K562 (cell line): ENCODE measurements at regions not wholly inside any gene's neighbourhood (a gene's known extent, or its start where the extent isn't known, plus 50 kb on each side); places are given as distances from the start of the nearest gene placed in this dataset.

Source experiments
- EP300 ChIP-seq: IDR thresholded peaks from 2 replicates; pipeline ENCODE4 v1.6.1; 2012; ENCODE audit warnings: low read length, improper control_type of control experiment
- KAT2B ChIP-seq: IDR thresholded peaks from one replicate; pipeline ENCODE4 v1.6.1; 2012; ENCODE audit warnings: low read depth, mild to moderate bottlenecking, control low read depth, inconsistent platforms, low read length, moderate library complexity
- PCBP1 ChIP-seq: fragments of 200-400 bp; formaldehyde crosslinking; IDR thresholded peaks from 2 replicates; pipeline ENCODE4 v1.6.1; 2018; ENCODE audit warnings: mild to moderate bottlenecking, low read depth, low read length; ENCODE audit not compliant: poor library complexity, severe bottlenecking
- RBM39 ChIP-seq: fragments of 200-400 bp; formaldehyde crosslinking; optimal IDR thresholded peaks from 2 replicates; pipeline ENCODE3; 2018; ENCODE audit warnings: low read depth, low read length
- SMC3 ChIP-seq: conservative IDR thresholded peaks from 2 replicates; pipeline ENCODE4 v1.6.1; 2011; ENCODE audit warnings: low read depth, low read length, improper control_type of control experiment; ENCODE audit not compliant: insufficient read depth
- SP2 ChIP-seq: IDR thresholded peaks from 2 replicates; pipeline ENCODE4 v1.6.1; 2011; ENCODE audit warnings: mild to moderate bottlenecking, low read depth, low read length, moderate library complexity; ENCODE audit not compliant: poor library complexity, severe bottlenecking; ENCODE audit errors: extremely low read depth
- SREBF1 ChIP-seq: fragments of 150-350 bp; IDR thresholded peaks from 2 replicates; pipeline ENCODE4 v1.6.1; 2014; ENCODE audit warnings: antibody characterized with exemption, low read depth, low read length, borderline replicate concordance
- TF ChIP-seq, protein P1 (sequence below), 3 experiments: IDR thresholded peaks in 2 of 3; conservative IDR thresholded peaks in 1 of 3; 2 replicates each; pipeline ENCODE4 v1.5.1; 2011 to 2012; ENCODE audit warnings: low read length in 3 of 3, mild to moderate bottlenecking in 3 of 3, control low read depth in 2 of 3, improper control_type of control experiment in 1 of 3, inconsistent platforms in 1 of 3, low read depth in 1 of 3, mixed read lengths in 1 of 3, moderate library complexity in 1 of 3; ENCODE audit not compliant: insufficient read depth in 2 of 3
- TF ChIP-seq, protein P2 (sequence below): fragments of 450-650 bp; IDR thresholded peaks from 2 replicates; pipeline ENCODE4 v1.6.1; 2018; ENCODE audit warnings: mild to moderate bottlenecking, low read depth; ENCODE audit not compliant: partially characterized antibody

DNA sequence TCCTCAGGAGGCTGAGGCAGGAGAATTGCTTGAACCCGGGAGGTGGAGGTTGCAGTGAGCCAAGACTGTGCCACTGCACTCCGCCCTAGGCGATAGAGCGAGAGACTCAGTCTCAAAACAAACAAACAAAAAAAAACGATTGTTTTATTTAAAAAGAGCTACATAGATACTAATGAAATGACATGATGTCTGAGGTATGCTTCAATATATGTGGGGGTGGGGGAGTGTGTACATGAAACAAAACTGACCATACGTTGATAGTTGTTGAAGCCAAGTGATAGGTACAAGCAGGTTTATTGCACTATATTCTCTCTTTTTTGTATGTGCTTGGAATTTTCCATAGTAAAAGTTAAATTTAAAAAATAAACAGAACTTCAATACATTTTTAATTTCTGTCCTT lies 240.1 kb downstream of the TFAP2A start:
- TF ChIP-seq SREBF1 (no peak), SP2 (no peak), PCBP1 (no peak), SMC3 (no peak), EP300 (no peak), KAT2B (no peak), RBM39 (no peak)
- TF ChIP-seq, protein P1, sequence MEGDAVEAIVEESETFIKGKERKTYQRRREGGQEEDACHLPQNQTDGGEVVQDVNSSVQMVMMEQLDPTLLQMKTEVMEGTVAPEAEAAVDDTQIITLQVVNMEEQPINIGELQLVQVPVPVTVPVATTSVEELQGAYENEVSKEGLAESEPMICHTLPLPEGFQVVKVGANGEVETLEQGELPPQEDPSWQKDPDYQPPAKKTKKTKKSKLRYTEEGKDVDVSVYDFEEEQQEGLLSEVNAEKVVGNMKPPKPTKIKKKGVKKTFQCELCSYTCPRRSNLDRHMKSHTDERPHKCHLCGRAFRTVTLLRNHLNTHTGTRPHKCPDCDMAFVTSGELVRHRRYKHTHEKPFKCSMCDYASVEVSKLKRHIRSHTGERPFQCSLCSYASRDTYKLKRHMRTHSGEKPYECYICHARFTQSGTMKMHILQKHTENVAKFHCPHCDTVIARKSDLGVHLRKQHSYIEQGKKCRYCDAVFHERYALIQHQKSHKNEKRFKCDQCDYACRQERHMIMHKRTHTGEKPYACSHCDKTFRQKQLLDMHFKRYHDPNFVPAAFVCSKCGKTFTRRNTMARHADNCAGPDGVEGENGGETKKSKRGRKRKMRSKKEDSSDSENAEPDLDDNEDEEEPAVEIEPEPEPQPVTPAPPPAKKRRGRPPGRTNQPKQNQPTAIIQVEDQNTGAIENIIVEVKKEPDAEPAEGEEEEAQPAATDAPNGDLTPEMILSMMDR (IDR thresholded peaks at IDR 0.05 in 2 of 3, conservative IDR thresholded peaks at IDR 0.05 in 1 of 3; ENCODE audit: insufficient read depth in 2 of 3, low read depth in 1 of 3, low read length in 3 of 3), result no peak
- TF ChIP-seq, protein P2, sequence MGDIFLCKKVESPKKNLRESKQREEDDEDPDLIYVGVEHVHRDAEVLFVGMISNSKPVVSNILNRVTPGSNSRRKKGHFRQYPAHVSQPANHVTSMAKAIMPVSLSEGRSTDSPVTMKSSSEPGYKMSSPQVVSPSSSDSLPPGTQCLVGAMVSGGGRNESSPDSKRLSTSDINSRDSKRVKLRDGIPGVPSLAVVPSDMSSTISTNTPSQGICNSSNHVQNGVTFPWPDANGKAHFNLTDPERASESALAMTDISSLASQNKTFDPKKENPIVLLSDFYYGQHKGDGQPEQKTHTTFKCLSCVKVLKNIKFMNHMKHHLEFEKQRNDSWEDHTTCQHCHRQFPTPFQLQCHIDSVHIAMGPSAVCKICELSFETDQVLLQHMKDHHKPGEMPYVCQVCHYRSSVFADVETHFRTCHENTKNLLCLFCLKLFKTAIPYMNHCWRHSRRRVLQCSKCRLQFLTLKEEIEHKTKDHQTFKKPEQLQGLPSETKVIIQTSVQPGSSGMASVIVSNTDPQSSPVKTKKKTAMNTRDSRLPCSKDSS, result no peak
